RWPE2 (cell line): ENCODE measurements at regions not wholly inside any gene's neighbourhood (a gene's known extent, or its start where the extent isn't known, plus 50 kb on each side); places are given as distances from the start of the nearest gene placed in this dataset.

Source experiments
- ATAC-seq: fragments of 200-7000 bp; cut with Tn5 transposase; 3 replicates; pipeline ENCODE4 v1.9.1; 2021; ENCODE audit warnings: low read depth
- DNase-seq: peaks from one replicate; pipeline ENCODE4 v3.0.0-alpha.2; 2020; ENCODE audit warnings: low spot score
- H3K27ac ChIP-seq: fragments of 450-650 bp; 2 replicates; pipeline ENCODE4 v1.5.1; 2017; ENCODE audit warnings: mild to moderate bottlenecking; ENCODE audit not compliant: poor library complexity, severe bottlenecking
- H3K27me3 ChIP-seq: fragments of 250-450 bp; sonication (Bioruptor Pico); 2 replicates; pipeline ENCODE4 v1.5.1; 2021; ENCODE audit warnings: mild to moderate bottlenecking, moderate library complexity; ENCODE audit not compliant: insufficient read depth, poor library complexity, severe bottlenecking
- H3K36me3 ChIP-seq: fragments of 250-450 bp; sonication (Bioruptor Pico); 2 replicates; pipeline ENCODE4 v1.5.1; 2020; ENCODE audit warnings: low read depth, mild to moderate bottlenecking, moderate library complexity
- H3K4me1 ChIP-seq: fragments of 250-450 bp; sonication (Bioruptor Pico); 2 replicates; pipeline ENCODE4 v1.5.1; 2021; ENCODE audit warnings: mild to moderate bottlenecking, moderate library complexity; ENCODE audit not compliant: insufficient read depth, poor library complexity, severe bottlenecking
- H3K4me3 ChIP-seq: fragments of 250-450 bp; sonication (Bioruptor Pico); 2 replicates; pipeline ENCODE4 v1.5.1; 2021; ENCODE audit warnings: mild to moderate bottlenecking, moderate library complexity; ENCODE audit not compliant: severe bottlenecking
- H3K9me3 ChIP-seq: fragments of 250-450 bp; sonication (Bioruptor Pico); 2 replicates; pipeline ENCODE4 v1.5.1; 2021; ENCODE audit warnings: mild to moderate bottlenecking, moderate library complexity; ENCODE audit not compliant: severe bottlenecking
- TF ChIP-seq, protein P1 (sequence below): fragments of 450-650 bp; IDR thresholded peaks from one replicate; pipeline ENCODE4 v1.5.1; 2017; ENCODE audit warnings: mild to moderate bottlenecking, moderate library complexity; ENCODE audit not compliant: poor library complexity, severe bottlenecking

GRCh38 chr11:112727341-112727841, 233.8 kb upstream of the NCAM1 start:
- no peak for ATAC-seq
- DNase-seq: no peak

GRCh38 chr11:112728288-112728687, 232.9 kb upstream of the NCAM1 start:
- DNase-seq (no peak), ATAC-seq (no peak)
- H3K27ac ChIP-seq: no peak overlapping the region
- no peaks in the 10 kb centered on the region for H3K36me3 ChIP-seq
- H3K9me3 ChIP-seq: no peaks in the 10 kb centered on the region
- no peaks in the 10 kb centered on the region for H3K4me1 ChIP-seq
- TF ChIP-seq, protein P1, sequence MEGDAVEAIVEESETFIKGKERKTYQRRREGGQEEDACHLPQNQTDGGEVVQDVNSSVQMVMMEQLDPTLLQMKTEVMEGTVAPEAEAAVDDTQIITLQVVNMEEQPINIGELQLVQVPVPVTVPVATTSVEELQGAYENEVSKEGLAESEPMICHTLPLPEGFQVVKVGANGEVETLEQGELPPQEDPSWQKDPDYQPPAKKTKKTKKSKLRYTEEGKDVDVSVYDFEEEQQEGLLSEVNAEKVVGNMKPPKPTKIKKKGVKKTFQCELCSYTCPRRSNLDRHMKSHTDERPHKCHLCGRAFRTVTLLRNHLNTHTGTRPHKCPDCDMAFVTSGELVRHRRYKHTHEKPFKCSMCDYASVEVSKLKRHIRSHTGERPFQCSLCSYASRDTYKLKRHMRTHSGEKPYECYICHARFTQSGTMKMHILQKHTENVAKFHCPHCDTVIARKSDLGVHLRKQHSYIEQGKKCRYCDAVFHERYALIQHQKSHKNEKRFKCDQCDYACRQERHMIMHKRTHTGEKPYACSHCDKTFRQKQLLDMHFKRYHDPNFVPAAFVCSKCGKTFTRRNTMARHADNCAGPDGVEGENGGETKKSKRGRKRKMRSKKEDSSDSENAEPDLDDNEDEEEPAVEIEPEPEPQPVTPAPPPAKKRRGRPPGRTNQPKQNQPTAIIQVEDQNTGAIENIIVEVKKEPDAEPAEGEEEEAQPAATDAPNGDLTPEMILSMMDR: no peak
- no peak overlapping the region for H3K4me3 ChIP-seq
- H3K27me3 ChIP-seq: no peaks in the 10 kb centered on the region

More at GRCh38 chr11:112727341-112727841, 233.8 kb upstream of the NCAM1 start:
- Histone ChIP-seq H3K9me3 (no peaks in the 10 kb centered on the region), H3K36me3 (no peaks in the 10 kb centered on the region), H3K4me1 (no peaks in the 10 kb centered on the region), H3K27me3 (no peaks in the 10 kb centered on the region), H3K27ac (no peak overlapping the region), H3K4me3 (no peak overlapping the region)
- TF ChIP-seq, protein P1: no peak

DNA sequence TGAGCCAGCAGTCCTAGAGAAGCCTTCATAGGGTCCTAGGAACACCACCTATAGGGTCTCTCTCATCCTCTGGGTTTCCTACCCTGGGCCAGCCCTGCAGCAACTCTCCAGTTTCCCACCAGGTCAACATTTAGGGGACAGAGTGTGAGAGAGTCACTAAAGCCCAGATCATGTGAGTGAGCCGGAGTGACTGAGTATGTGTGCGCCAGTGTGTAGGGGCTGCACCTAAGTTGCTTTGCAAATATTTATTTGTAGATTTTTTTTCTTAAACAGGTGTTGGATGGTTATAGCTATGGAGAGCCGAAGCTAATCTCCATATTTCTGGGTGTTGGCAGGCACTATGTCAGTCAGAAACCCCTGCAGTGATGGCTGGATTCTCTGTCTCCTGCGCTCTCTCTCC, 232.5 kb upstream of the NCAM1 start:
- H3K9me3 ChIP-seq: no peaks in the 10 kb centered on the region
- no peak for DNase-seq
- no peak overlapping the region for H3K27ac ChIP-seq
- TF ChIP-seq, protein P1: no peak
- H3K36me3 ChIP-seq: no peaks in the 10 kb centered on the region
- ATAC-seq: no peak
- no peaks in the 10 kb centered on the region for H3K27me3 ChIP-seq
- H3K4me1 ChIP-seq: no peaks in the 10 kb centered on the region
- H3K4me3 ChIP-seq: no peak overlapping the region

DNA sequence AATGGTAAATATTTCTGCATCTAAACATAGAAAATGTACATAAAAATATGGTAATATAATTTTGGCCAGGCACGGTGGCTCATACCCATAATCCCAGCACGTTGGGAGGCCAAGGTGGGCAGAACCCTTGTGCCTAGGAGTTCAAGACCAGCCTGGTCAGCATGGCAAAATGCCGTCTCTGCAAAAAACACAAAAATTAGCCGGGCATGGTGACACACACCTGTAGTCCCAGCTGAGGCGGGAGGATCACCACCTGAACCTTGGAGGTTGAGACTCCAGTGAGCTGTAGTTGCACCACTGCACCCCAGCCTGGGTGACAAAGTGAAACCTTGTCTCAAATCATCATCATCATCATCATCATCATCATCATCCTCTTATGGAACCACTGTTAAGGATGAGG, 230.6 kb upstream of the NCAM1 start:
- Histone ChIP-seq H3K36me3 (no peaks in the 10 kb centered on the region), H3K27ac (no peak overlapping the region), H3K9me3 (no peaks in the 10 kb centered on the region), H3K27me3 (no peaks in the 10 kb centered on the region), H3K4me1 (no peaks in the 10 kb centered on the region), H3K4me3 (no peak overlapping the region)
- DNase-seq (no peak), ATAC-seq (no peak)
- TF ChIP-seq, protein P1: no peak

DNA sequence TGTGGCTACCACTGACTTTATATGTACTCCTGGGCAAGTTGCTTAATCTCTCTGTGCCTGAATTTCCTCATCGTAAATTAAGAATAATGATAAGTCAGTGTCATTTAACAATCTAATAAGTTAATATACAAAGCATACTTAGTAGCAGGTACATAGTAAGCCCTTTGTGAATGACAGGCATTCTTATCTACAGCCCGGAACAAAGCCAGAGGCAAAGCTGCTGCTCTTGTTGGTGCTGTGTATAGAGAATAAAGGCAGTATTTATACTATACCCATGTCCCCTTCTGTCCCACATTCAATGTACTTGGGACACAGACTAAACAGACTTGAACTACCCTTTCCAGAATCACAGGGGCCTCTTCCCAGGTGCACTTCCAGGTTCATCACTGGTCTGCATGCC, 229.7 kb upstream of the NCAM1 start:
- no peaks in the 10 kb centered on the region for H3K9me3 ChIP-seq
- no peak overlapping the region for H3K4me3 ChIP-seq
- no peaks in the 10 kb centered on the region for H3K27me3 ChIP-seq
- no peaks in the 10 kb centered on the region for H3K4me1 ChIP-seq
- TF ChIP-seq, protein P1: no peak
- no peaks in the 10 kb centered on the region for H3K36me3 ChIP-seq
- DNase-seq (no peak), ATAC-seq (no peak)
- no peak overlapping the region for H3K27ac ChIP-seq
